Prostate gland (tissue), 2 donors: ENCODE measurements at regions not wholly inside any gene's neighbourhood (a gene's known extent, or its start where the extent isn't known, plus 50 kb on each side); places are given as distances from the start of the nearest gene placed in this dataset.

ENCODE experiments used
- CTCF ChIP-seq, 4 experiments: fragments of 200-600 bp in 2 of 4; fragments of 450-650 bp in 2 of 4; sonication (generic) in 2 of 4; IDR thresholded peaks; 1 replicate in 3 of 4; 2 replicates in 1 of 4; pipeline ENCODE4 v1.5.1; 2016 to 2019; ENCODE audit warnings: antibody characterized with exemption in 4 of 4, mild to moderate bottlenecking in 2 of 4, moderate library complexity in 2 of 4
- POLR2A ChIP-seq: fragments of 450-650 bp; IDR thresholded peaks from one replicate; pipeline ENCODE4 v1.6.1; 2016; ENCODE audit warnings: antibody characterized with exemption, mild to moderate bottlenecking
- POLR2AphosphoS5 ChIP-seq: sonication (generic); formaldehyde crosslinking; IDR thresholded peaks from one replicate; pipeline ENCODE4 v1.6.1; 2017; ENCODE audit warnings: antibody characterized with exemption

- no peak for TF ChIP-seq POLR2AphosphoS5
- TF ChIP-seq CTCF (IDR thresholded peaks at IDR 0.05), result no peak
- no peak for TF ChIP-seq POLR2A
Observed at GRCh38 chr17:53483704-53484103, 339.0 kb upstream of the KIF2B start.
